Right atrium auricular region (tissue), 2 donors: ENCODE measurements at regions not wholly inside any gene's neighbourhood (a gene's known extent, or its start where the extent isn't known, plus 50 kb on each side); places are given as distances from the start of the nearest gene placed in this dataset.

Source experiments
- DNase-seq: peaks from one replicate; pipeline ENCODE4 v3.0.0-alpha.2; 2019; ENCODE audit warnings: low spot score
- H3K27ac ChIP-seq, 2 donors: fragments of 200-600 bp; sonication (generic); 1 replicate in 1 of 2; 2 replicates in 1 of 2; pipeline ENCODE4 v1.5.1; 2016 to 2019
- H3K27me3 ChIP-seq, 2 donors: fragments of 200-600 bp; sonication (generic); one replicate each; pipeline versions ENCODE4 v1.5.1 to v1.6.0; 2017 to 2019
- H3K36me3 ChIP-seq: fragments of 200-600 bp; sonication (generic); one replicate; pipeline ENCODE4 v1.5.1; 2016
- H3K4me1 ChIP-seq, 2 donors: fragments of 200-600 bp; sonication (generic); one replicate each; pipeline versions ENCODE4 v1.5.1 to v1.6.0; 2017 to 2019
- H3K4me3 ChIP-seq, 2 donors: fragments of 200-600 bp; sonication (generic); 1 replicate in 1 of 2; 2 replicates in 1 of 2; pipeline ENCODE4 v1.5.1; 2017 to 2019; ENCODE audit warnings: mild to moderate bottlenecking in 1 of 2, moderate library complexity in 1 of 2
- H3K9me3 ChIP-seq, 2 donors: fragments of 200-600 bp; sonication (generic); one replicate each; pipeline ENCODE4 v1.5.1; 2019
- CTCF ChIP-seq, 2 donors: fragments of 200-600 bp; sonication (generic); IDR thresholded peaks; one replicate each; pipeline ENCODE4 v1.5.1; 2019; ENCODE audit warnings: antibody characterized with exemption in 2 of 2

GRCh38 chr5:117263231-117263630 lies 688.6 kb upstream of the SEMA6A start:
- no peaks in the 10 kb centered on the region for H3K4me1 ChIP-seq
- DNase-seq: no peak
- no peak for TF ChIP-seq CTCF (IDR thresholded peaks at IDR 0.05)
- peaks cover 0 to 15% of the 10 kb centered on the region in 2 donors for H3K9me3 ChIP-seq
- no peak overlapping the region for H3K27ac ChIP-seq
- H3K4me3 ChIP-seq: no peak overlapping the region
- no peaks in the 10 kb centered on the region for H3K27me3 ChIP-seq
- no peaks in the 10 kb centered on the region for H3K36me3 ChIP-seq

- Histone ChIP-seq H3K4me1 (no peaks in the 10 kb centered on the region), H3K4me3 (no peak overlapping the region), H3K36me3 (no peaks in the 10 kb centered on the region), H3K27ac (no peak overlapping the region), H3K27me3 (no peaks in the 10 kb centered on the region), H3K9me3 (peaks cover 0 to 15% of the 10 kb centered on the region in 2 donors)
- TF ChIP-seq CTCF (IDR thresholded peaks at IDR 0.05): no peak
- no peak for DNase-seq
Measured at GRCh38 chr5:117262572-117263131, 688.0 kb upstream of the SEMA6A start.

- no peaks in the 10 kb centered on the region for H3K27me3 ChIP-seq
- no peaks in the 10 kb centered on the region for H3K4me1 ChIP-seq
- no peak overlapping the region for H3K27ac ChIP-seq
- no peaks in the 10 kb centered on the region for H3K36me3 ChIP-seq
- no peak overlapping the region for H3K4me3 ChIP-seq
- DNase-seq: no peak
- peaks cover 0 to 15% of the 10 kb centered on the region in 2 donors for H3K9me3 ChIP-seq
- no peak for TF ChIP-seq CTCF (IDR thresholded peaks at IDR 0.05)
Measured at GRCh38 chr5:117261948-117262571, 687.4 kb upstream of the SEMA6A start.

GRCh38 chr5:117255211-117256027 lies 680.8 kb upstream of the SEMA6A start:
- Histone ChIP-seq H3K27ac (no peak overlapping the region), H3K27me3 (no peaks in the 10 kb centered on the region), H3K9me3 (no peaks in the 10 kb centered on the region), H3K4me3 (no peak overlapping the region), H3K36me3 (no peaks in the 10 kb centered on the region), H3K4me1 (peaks cover 0 to 5% of the 10 kb centered on the region in 2 donors)
- no peak for TF ChIP-seq CTCF (IDR thresholded peaks at IDR 0.05)
- no peak for DNase-seq

- Histone ChIP-seq H3K27ac (no peak overlapping the region), H3K36me3 (no peaks in the 10 kb centered on the region), H3K4me1 (peaks cover 0 to 5% of the 10 kb centered on the region in 2 donors), H3K9me3 (no peaks in the 10 kb centered on the region), H3K4me3 (no peak overlapping the region), H3K27me3 (no peaks in the 10 kb centered on the region)
- no peak for TF ChIP-seq CTCF (IDR thresholded peaks at IDR 0.05)
- DNase-seq: no peak
Measured at GRCh38 chr5:117252566-117252965, 677.9 kb upstream of the SEMA6A start.
